ENCODE measurements at regions not wholly inside any gene's neighbourhood (a gene's known extent, or its start where the extent isn't known, plus 50 kb on each side); places are given as distances from the start of the nearest gene placed in this dataset.
"Not testable (repeated sequence)": the region's sequence is repeated elsewhere in the genome, so short reads cannot be mapped to it uniquely, and the experiment has no call there.

- no peaks in the 10 kb centered on the region for H3K9me3 ChIP-seq (ENCODE audit: control extremely low read depth in 1 of 5, control insufficient read depth in 4 of 5, insufficient read depth in 2 of 5, low read depth in 1 of 5, low read length in 4 of 5)
- H3K4me1 ChIP-seq (ENCODE audit: control extremely low read depth in 1 of 4, control insufficient read depth in 4 of 4, insufficient read depth in 4 of 4, low read length in 3 of 4) = no peaks in the 10 kb centered on the region
- ChIA-PET POLR2A (no interaction called here), CTCF (interaction anchor here (1.4 kb wide), 1 partner anchor 15 kb away, joined by 4 read pairs; no protein-coding TSS in a partner anchor)
- H3K4me3 ChIP-seq (ENCODE audit: control insufficient read depth in 1 of 7, extremely low read depth in 1 of 7, insufficient read depth in 4 of 7, low read depth in 2 of 7, low read length in 6 of 7) = no peak overlapping the region
- DNase-seq = no peak
- H3K36me3 ChIP-seq (ENCODE audit: control insufficient read depth in 4 of 4, insufficient read depth in 4 of 4, low read length in 3 of 4) = no peaks in the 10 kb centered on the region
- H3K27ac ChIP-seq (ENCODE audit: insufficient read depth in 1 of 2, low read depth in 1 of 2, low read length in 2 of 2, poor library complexity in 1 of 2, severe bottlenecking in 2 of 2) = no peak overlapping the region
- H3K27me3 ChIP-seq (replicated peaks in 2 of 5; ENCODE audit: control insufficient read depth in 4 of 5, insufficient read depth in 5 of 5, low read length in 4 of 5) = no peaks in the 10 kb centered on the region
Observed at GRCh38 chrX:81392396-81392795, 190.5 kb downstream of the SH3BGRL start.

GRCh38 chrX:81405781-81406180, 203.9 kb downstream of the SH3BGRL start:
- H3K4me3 ChIP-seq (ENCODE audit: control insufficient read depth in 1 of 7, extremely low read depth in 1 of 7, insufficient read depth in 4 of 7, low read depth in 2 of 7, low read length in 6 of 7) = no peak overlapping the region
- POLR2A ChIA-PET = no interaction called here
- H3K4me1 ChIP-seq (ENCODE audit: control extremely low read depth in 1 of 4, control insufficient read depth in 4 of 4, insufficient read depth in 4 of 4, low read length in 3 of 4) = no peaks in the 10 kb centered on the region
- DNase-seq = no peak
- H3K27ac ChIP-seq (ENCODE audit: insufficient read depth in 1 of 2, low read depth in 1 of 2, low read length in 2 of 2, poor library complexity in 1 of 2, severe bottlenecking in 2 of 2) = no peak overlapping the region
- H3K36me3 ChIP-seq (ENCODE audit: control insufficient read depth in 4 of 4, insufficient read depth in 4 of 4, low read length in 3 of 4) = no peaks in the 10 kb centered on the region
- no peaks in the 10 kb centered on the region for H3K27me3 ChIP-seq (replicated peaks in 2 of 5; ENCODE audit: control insufficient read depth in 4 of 5, insufficient read depth in 5 of 5, low read length in 4 of 5)
- CTCF ChIA-PET = no interaction called here
- H3K9me3 ChIP-seq (ENCODE audit: control extremely low read depth in 1 of 5, control insufficient read depth in 4 of 5, insufficient read depth in 2 of 5, low read depth in 1 of 5, low read length in 4 of 5) = no peaks in the 10 kb centered on the region

GRCh38 chrX:81411517-81411916, 209.6 kb downstream of the SH3BGRL start:
- H3K27me3 ChIP-seq (replicated peaks in 2 of 5; ENCODE audit: control insufficient read depth in 4 of 5, insufficient read depth in 5 of 5, low read length in 4 of 5) = no peaks in the 10 kb centered on the region
- no peaks in the 10 kb centered on the region for H3K9me3 ChIP-seq (ENCODE audit: control extremely low read depth in 1 of 5, control insufficient read depth in 4 of 5, insufficient read depth in 2 of 5, low read depth in 1 of 5, low read length in 4 of 5)
- CTCF ChIA-PET = no interaction called here
- no peak overlapping the region for H3K27ac ChIP-seq (ENCODE audit: insufficient read depth in 1 of 2, low read depth in 1 of 2, low read length in 2 of 2, poor library complexity in 1 of 2, severe bottlenecking in 2 of 2)
- no peak for DNase-seq
- POLR2A ChIA-PET = no interaction called here
- no peaks in the 10 kb centered on the region for H3K36me3 ChIP-seq (ENCODE audit: control insufficient read depth in 4 of 4, insufficient read depth in 4 of 4, low read length in 3 of 4)
- no peak overlapping the region for H3K4me3 ChIP-seq (ENCODE audit: control insufficient read depth in 1 of 7, extremely low read depth in 1 of 7, insufficient read depth in 4 of 7, low read depth in 2 of 7, low read length in 6 of 7)
- H3K4me1 ChIP-seq (ENCODE audit: control extremely low read depth in 1 of 4, control insufficient read depth in 4 of 4, insufficient read depth in 4 of 4, low read length in 3 of 4) = no peaks in the 10 kb centered on the region

- 85% methylated on average over 11 of the region's 13 CpGs for WGBS (ENCODE audit: insufficient coverage)
- no peak overlapping the region for H3K4me3 ChIP-seq (ENCODE audit: control insufficient read depth in 1 of 7, extremely low read depth in 1 of 7, insufficient read depth in 4 of 7, low read depth in 2 of 7, low read length in 6 of 7)
- no peaks in the 10 kb centered on the region for H3K36me3 ChIP-seq (ENCODE audit: control insufficient read depth in 4 of 4, insufficient read depth in 4 of 4, low read length in 3 of 4)
- POLR2A ChIA-PET = no interaction called here
- H3K27me3 ChIP-seq (replicated peaks in 2 of 5; ENCODE audit: control insufficient read depth in 4 of 5, insufficient read depth in 5 of 5, low read length in 4 of 5) = no peaks in the 10 kb centered on the region
- no peaks in the 10 kb centered on the region for H3K4me1 ChIP-seq (ENCODE audit: control extremely low read depth in 1 of 4, control insufficient read depth in 4 of 4, insufficient read depth in 4 of 4, low read length in 3 of 4)
- H3K27ac ChIP-seq (ENCODE audit: insufficient read depth in 1 of 2, low read depth in 1 of 2, low read length in 2 of 2, poor library complexity in 1 of 2, severe bottlenecking in 2 of 2) = no peak overlapping the region
- CTCF ChIA-PET = no interaction called here
- no peak for DNase-seq
- no peaks in the 10 kb centered on the region for H3K9me3 ChIP-seq (ENCODE audit: control extremely low read depth in 1 of 5, control insufficient read depth in 4 of 5, insufficient read depth in 2 of 5, low read depth in 1 of 5, low read length in 4 of 5)
Observed at GRCh38 chrX:81412428-81412827, 210.5 kb downstream of the SH3BGRL start.

- DNase-seq; H3K4me1 ChIP-seq (ENCODE audit: control extremely low read depth in 1 of 4, control insufficient read depth in 4 of 4, insufficient read depth in 4 of 4, low read length in 3 of 4); CTCF ChIA-PET; POLR2A ChIA-PET; H3K27me3 ChIP-seq (replicated peaks in 2 of 5; ENCODE audit: control insufficient read depth in 4 of 5, insufficient read depth in 5 of 5, low read length in 4 of 5); H3K4me3 ChIP-seq (ENCODE audit: control insufficient read depth in 1 of 7, extremely low read depth in 1 of 7, insufficient read depth in 4 of 7, low read depth in 2 of 7, low read length in 6 of 7); H3K36me3 ChIP-seq (ENCODE audit: control insufficient read depth in 4 of 4, insufficient read depth in 4 of 4, low read length in 3 of 4); H3K9me3 ChIP-seq (ENCODE audit: control extremely low read depth in 1 of 5, control insufficient read depth in 4 of 5, insufficient read depth in 2 of 5, low read depth in 1 of 5, low read length in 4 of 5); H3K27ac ChIP-seq (ENCODE audit: insufficient read depth in 1 of 2, low read depth in 1 of 2, low read length in 2 of 2, poor library complexity in 1 of 2, severe bottlenecking in 2 of 2): not testable (repeated sequence)
- WGBS (ENCODE audit: insufficient coverage) = 83% methylated on average over 5 of the region's 16 CpGs
Observed at GRCh38 chrX:81412857-81413256, 211.0 kb downstream of the SH3BGRL start.

GRCh38 chrX:81414630-81415029, 212.7 kb downstream of the SH3BGRL start:
- Histone ChIP-seq H3K4me1 (ENCODE audit: control extremely low read depth in 1 of 4, control insufficient read depth in 4 of 4, insufficient read depth in 4 of 4, low read length in 3 of 4) (no peaks in the 10 kb centered on the region), H3K27ac (ENCODE audit: insufficient read depth in 1 of 2, low read depth in 1 of 2, low read length in 2 of 2, poor library complexity in 1 of 2, severe bottlenecking in 2 of 2) (no peak overlapping the region), H3K36me3 (ENCODE audit: control insufficient read depth in 4 of 4, insufficient read depth in 4 of 4, low read length in 3 of 4) (no peaks in the 10 kb centered on the region), H3K4me3 (ENCODE audit: control insufficient read depth in 1 of 7, extremely low read depth in 1 of 7, insufficient read depth in 4 of 7, low read depth in 2 of 7, low read length in 6 of 7) (no peak overlapping the region), H3K9me3 (ENCODE audit: control extremely low read depth in 1 of 5, control insufficient read depth in 4 of 5, insufficient read depth in 2 of 5, low read depth in 1 of 5, low read length in 4 of 5) (no peaks in the 10 kb centered on the region), H3K27me3 (replicated peaks in 2 of 5; ENCODE audit: control insufficient read depth in 4 of 5, insufficient read depth in 5 of 5, low read length in 4 of 5) (no peaks in the 10 kb centered on the region)
- WGBS (ENCODE audit: insufficient coverage) = 100% methylated on average over 1 of the region's 3 CpGs
- ChIA-PET CTCF (interaction anchor here (0.6 kb wide), 1 partner anchor 52 kb away, joined by 3 read pairs; no protein-coding TSS in a partner anchor), POLR2A (no interaction called here)
- peak in 1 of 3 donors; percentile 6 for DNase-seq

All from common myeloid progenitor, CD34-positive (primary cell).